ENCODE measurements at regions not wholly inside any gene's neighbourhood (a gene's known extent, or its start where the extent isn't known, plus 50 kb on each side); places are given as distances from the start of the nearest gene placed in this dataset.

GRCh38 chr7:112887337-112887736 is 97.1 kb upstream of the TMEM168 start:
- no peak for TF ChIP-seq SIN3A (IDR thresholded peaks at IDR 0.05; ENCODE audit: borderline replicate concordance, insufficient read depth, low read length)
- no peak for TF ChIP-seq POLR2AphosphoS5 (IDR thresholded peaks at IDR 0.05; ENCODE audit: low read depth, low read length)
- TF ChIP-seq TAF1 (IDR thresholded peaks at IDR 0.05; ENCODE audit: borderline replicate concordance, insufficient read depth, low read length), result no peak
- TF ChIP-seq, protein P1, sequence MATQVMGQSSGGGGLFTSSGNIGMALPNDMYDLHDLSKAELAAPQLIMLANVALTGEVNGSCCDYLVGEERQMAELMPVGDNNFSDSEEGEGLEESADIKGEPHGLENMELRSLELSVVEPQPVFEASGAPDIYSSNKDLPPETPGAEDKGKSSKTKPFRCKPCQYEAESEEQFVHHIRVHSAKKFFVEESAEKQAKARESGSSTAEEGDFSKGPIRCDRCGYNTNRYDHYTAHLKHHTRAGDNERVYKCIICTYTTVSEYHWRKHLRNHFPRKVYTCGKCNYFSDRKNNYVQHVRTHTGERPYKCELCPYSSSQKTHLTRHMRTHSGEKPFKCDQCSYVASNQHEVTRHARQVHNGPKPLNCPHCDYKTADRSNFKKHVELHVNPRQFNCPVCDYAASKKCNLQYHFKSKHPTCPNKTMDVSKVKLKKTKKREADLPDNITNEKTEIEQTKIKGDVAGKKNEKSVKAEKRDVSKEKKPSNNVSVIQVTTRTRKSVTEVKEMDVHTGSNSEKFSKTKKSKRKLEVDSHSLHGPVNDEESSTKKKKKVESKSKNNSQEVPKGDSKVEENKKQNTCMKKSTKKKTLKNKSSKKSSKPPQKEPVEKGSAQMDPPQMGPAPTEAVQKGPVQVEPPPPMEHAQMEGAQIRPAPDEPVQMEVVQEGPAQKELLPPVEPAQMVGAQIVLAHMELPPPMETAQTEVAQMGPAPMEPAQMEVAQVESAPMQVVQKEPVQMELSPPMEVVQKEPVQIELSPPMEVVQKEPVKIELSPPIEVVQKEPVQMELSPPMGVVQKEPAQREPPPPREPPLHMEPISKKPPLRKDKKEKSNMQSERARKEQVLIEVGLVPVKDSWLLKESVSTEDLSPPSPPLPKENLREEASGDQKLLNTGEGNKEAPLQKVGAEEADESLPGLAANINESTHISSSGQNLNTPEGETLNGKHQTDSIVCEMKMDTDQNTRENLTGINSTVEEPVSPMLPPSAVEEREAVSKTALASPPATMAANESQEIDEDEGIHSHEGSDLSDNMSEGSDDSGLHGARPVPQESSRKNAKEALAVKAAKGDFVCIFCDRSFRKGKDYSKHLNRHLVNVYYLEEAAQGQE (IDR thresholded peaks at IDR 0.05; ENCODE audit: insufficient read depth in 1 of 2, low read depth in 2 of 2, low read length in 2 of 2), result no peak
- TF ChIP-seq FOXP2 (optimal IDR thresholded peaks at IDR 0.05; ENCODE audit: borderline replicate concordance, extremely low read depth, extremely low read length, insufficient read depth), result no peak

DNA sequence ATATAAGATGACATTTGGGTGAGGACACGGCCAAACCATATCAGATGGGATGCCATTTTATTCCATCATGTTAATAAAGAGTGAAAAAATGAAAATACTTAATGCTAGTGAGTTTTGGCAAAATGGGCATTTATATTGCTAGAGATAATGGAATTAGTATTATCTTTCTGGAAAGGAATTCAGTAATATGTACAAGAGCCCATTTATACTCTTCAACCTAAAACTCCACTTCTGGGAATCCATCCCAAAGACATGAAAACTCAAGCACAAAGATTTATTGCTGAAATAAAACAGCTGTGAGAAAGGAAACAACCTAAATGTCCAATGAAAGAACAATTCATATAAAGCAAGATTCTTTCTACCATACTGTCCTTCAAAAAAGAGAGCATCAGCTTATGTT is 96.0 kb upstream of the TMEM168 start:
- TF ChIP-seq FOXP2 (optimal IDR thresholded peaks at IDR 0.05; ENCODE audit: borderline replicate concordance, extremely low read depth, extremely low read length, insufficient read depth), result no peak

DNA sequence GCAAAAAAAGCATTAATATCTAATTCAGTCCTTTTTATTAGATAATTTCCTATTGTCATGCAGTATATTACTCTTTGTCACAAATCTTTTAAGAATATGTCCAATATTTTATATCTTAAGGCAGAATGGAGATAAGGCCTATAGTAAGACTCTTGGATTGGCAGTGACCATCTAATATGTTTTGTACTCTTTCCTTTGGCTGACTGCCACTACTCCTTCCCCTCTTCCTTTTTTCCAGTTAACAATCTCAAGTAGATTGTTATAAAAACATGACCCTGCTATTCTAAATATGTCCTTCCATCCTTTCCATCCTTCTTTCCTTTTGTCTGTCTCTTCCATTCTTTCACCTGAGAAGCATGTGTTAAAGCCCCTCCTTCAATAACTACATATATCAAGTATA is 92.8 kb upstream of the TMEM168 start:
- TF ChIP-seq POLR2AphosphoS5 (IDR thresholded peaks at IDR 0.05; ENCODE audit: low read depth, low read length), result no peak

DNA sequence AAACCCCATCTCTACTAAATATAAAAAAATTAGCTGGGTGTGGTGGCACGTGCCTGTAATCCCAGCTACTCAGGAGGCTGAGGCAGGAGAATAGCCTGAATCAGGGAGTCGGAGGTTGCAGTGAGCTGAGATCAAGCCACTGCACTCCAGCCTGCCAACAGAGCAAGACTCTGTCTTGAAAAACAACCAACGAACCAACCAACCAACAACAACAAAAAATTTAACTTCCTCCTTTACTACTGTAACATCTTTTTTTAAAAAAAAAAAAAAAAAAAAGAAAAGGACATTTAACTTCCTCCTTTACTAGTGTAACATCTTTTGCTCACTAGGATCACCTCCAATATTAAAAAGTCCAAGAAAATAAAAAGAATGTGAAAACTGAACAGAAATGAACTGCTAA is 92.3 kb upstream of the TMEM168 start:
- TF ChIP-seq POLR2AphosphoS5 (IDR thresholded peaks at IDR 0.05; ENCODE audit: low read depth, low read length) (no peak), FOXP2 (optimal IDR thresholded peaks at IDR 0.05; ENCODE audit: borderline replicate concordance, extremely low read depth, extremely low read length, insufficient read depth) (no peak), TAF1 (IDR thresholded peaks at IDR 0.05; ENCODE audit: borderline replicate concordance, insufficient read depth, low read length) (no peak), SIN3A (IDR thresholded peaks at IDR 0.05; ENCODE audit: borderline replicate concordance, insufficient read depth, low read length) (no peak)
- TF ChIP-seq, protein P1 (IDR thresholded peaks at IDR 0.05; ENCODE audit: insufficient read depth in 1 of 2, low read depth in 2 of 2, low read length in 2 of 2), result no peak

DNA sequence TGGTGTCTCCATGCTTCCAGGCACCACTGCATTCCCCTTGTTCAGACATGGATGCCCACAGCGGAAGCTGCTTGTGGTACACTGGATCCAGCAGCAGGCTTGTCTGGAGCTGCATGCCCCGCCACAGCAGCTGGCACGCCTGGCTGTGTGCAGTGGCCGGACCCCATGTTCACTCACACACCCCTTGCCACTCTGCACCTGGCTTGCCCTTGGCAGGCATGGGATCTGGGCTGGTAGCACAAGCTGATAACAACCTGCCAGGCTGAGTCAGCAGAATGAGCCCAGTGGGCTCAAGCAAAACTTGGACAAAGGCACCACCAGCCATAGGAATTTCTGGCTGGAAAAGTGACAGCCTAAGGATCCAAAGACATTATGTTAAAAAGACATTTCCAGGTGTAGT is 91.8 kb upstream of the TMEM168 start:
- no peak for TF ChIP-seq POLR2AphosphoS5 (IDR thresholded peaks at IDR 0.05; ENCODE audit: low read depth, low read length)
- no peak for TF ChIP-seq SIN3A (IDR thresholded peaks at IDR 0.05; ENCODE audit: borderline replicate concordance, insufficient read depth, low read length)
- TF ChIP-seq, protein P1 (IDR thresholded peaks at IDR 0.05; ENCODE audit: insufficient read depth in 1 of 2, low read depth in 2 of 2, low read length in 2 of 2), result no peak
- TF ChIP-seq FOXP2 (optimal IDR thresholded peaks at IDR 0.05; ENCODE audit: borderline replicate concordance, extremely low read depth, extremely low read length, insufficient read depth), result no peak
- TF ChIP-seq TAF1 (IDR thresholded peaks at IDR 0.05; ENCODE audit: borderline replicate concordance, insufficient read depth, low read length), result no peak

DNA sequence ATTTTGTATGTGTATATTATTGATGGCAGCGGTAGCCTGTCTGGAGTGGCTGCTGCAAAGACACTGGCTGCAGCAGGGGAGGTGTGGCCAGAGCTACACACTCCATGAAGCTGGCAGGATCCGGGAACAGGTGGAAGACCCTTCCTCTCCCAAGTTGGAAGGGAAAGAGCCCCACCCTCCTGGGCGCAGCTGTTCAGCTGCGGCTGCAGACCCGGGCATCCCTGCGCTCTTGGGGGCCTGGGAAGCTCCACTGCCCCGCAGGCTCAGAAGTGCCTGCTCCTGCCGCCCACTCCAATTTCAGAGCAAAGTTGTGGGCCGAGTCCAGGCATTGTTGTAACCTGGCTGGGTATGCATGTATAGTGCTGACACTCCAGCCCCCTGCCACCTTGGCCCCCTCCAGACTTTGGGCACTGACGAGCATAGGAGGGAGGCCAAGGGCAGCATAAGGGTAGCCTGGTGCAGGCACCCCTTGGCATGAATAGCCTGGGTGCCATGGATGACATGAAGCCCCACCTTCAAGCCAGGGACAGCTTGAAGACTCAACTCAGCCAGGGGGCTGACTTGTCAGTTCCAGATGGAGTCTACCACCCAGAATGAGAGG is 90.7 kb upstream of the TMEM168 start:
- TF ChIP-seq POLR2AphosphoS5 (IDR thresholded peaks at IDR 0.05; ENCODE audit: low read depth, low read length), result no peak
- TF ChIP-seq TAF1 (IDR thresholded peaks at IDR 0.05; ENCODE audit: borderline replicate concordance, insufficient read depth, low read length), result no peak
